ENCODE measurements at regions not wholly inside any gene's neighbourhood (a gene's known extent, or its start where the extent isn't known, plus 50 kb on each side); places are given as distances from the start of the nearest gene placed in this dataset.

GRCh38 chr14:85418721-85419120 is 111.2 kb upstream of the FLRT2 start:
- Histone ChIP-seq H3K4me3 (replicated peaks in 1 of 3) (no peak overlapping the region), H3K9me3 (no peaks in the 10 kb centered on the region), H3K27ac (no peak overlapping the region), H3K36me3 (no peaks in the 10 kb centered on the region), H3K4me1 (no peaks in the 10 kb centered on the region), H3K27me3 (no peaks in the 10 kb centered on the region)
- no peak for DNase-seq
- 91 to 96% methylated on average over 1 of the region's 1 CpG for WGBS, 2 donors
- TF ChIP-seq POLR2A (IDR thresholded peaks at IDR 0.05), result no peak
- no peak for TF ChIP-seq CTCF (IDR thresholded peaks at IDR 0.05)
- intact Hi-C loops (cut with DNase I), result no loop called here

- Histone ChIP-seq H3K9me3 (no peaks in the 10 kb centered on the region), H3K4me3 (replicated peaks in 1 of 3) (no peak overlapping the region), H3K27ac (no peak overlapping the region), H3K4me1 (no peaks in the 10 kb centered on the region), H3K27me3 (no peaks in the 10 kb centered on the region), H3K36me3 (no peaks in the 10 kb centered on the region)
- intact Hi-C loops (cut with DNase I), result no loop called here
- no peak for TF ChIP-seq CTCF (IDR thresholded peaks at IDR 0.05)
- 88 to 97% methylated on average over 1 of the region's 1 CpG for WGBS, 2 donors
- no peak for DNase-seq
These were observed 109.7 kb upstream of the FLRT2 start for GRCh38 chr14:85420278-85420677.

GRCh38 chr14:85420707-85421106 is 109.2 kb upstream of the FLRT2 start:
- DNase-seq, result no peak
- intact Hi-C loops (cut with DNase I), result no loop called here
- Histone ChIP-seq H3K4me3 (replicated peaks in 1 of 3) (no peak overlapping the region), H3K27ac (no peak overlapping the region), H3K4me1 (no peaks in the 10 kb centered on the region), H3K9me3 (no peaks in the 10 kb centered on the region), H3K27me3 (no peaks in the 10 kb centered on the region), H3K36me3 (no peaks in the 10 kb centered on the region)
- 94 to 98% methylated on average over 5 of the region's 5 CpGs for WGBS, 2 donors
- TF ChIP-seq POLR2A (IDR thresholded peaks at IDR 0.05) (no peak), CTCF (IDR thresholded peaks at IDR 0.05) (no peak)

- Histone ChIP-seq H3K9me3 (no peaks in the 10 kb centered on the region), H3K36me3 (no peaks in the 10 kb centered on the region), H3K4me3 (replicated peaks in 1 of 3) (no peak overlapping the region), H3K27me3 (no peaks in the 10 kb centered on the region), H3K4me1 (no peaks in the 10 kb centered on the region), H3K27ac (no peak overlapping the region)
- intact Hi-C loops (cut with DNase I), result no loop called here
- DNase-seq, result no peak
- WGBS, 2 donors, result 97 to 100% methylated on average over 3 of the region's 3 CpGs
- no peak for TF ChIP-seq POLR2A (IDR thresholded peaks at IDR 0.05)
- no peak for TF ChIP-seq CTCF (IDR thresholded peaks at IDR 0.05)
These were observed 108.6 kb upstream of the FLRT2 start for GRCh38 chr14:85421186-85421877.

GRCh38 chr14:85423889-85424288 is 106.1 kb upstream of the FLRT2 start:
- no peak overlapping the region for H3K27ac ChIP-seq
- WGBS, 2 donors, result 98 to 99% methylated on average over 3 of the region's 3 CpGs
- intact Hi-C loops (cut with DNase I), result no loop called here
- no peaks in the 10 kb centered on the region for H3K27me3 ChIP-seq
- H3K4me3 ChIP-seq (replicated peaks in 1 of 3), result no peak overlapping the region
- no peaks in the 10 kb centered on the region for H3K4me1 ChIP-seq
- DNase-seq, result no peak
- no peaks in the 10 kb centered on the region for H3K9me3 ChIP-seq
- H3K36me3 ChIP-seq, result no peaks in the 10 kb centered on the region
- no peak for TF ChIP-seq CTCF (IDR thresholded peaks at IDR 0.05)
- no peak for TF ChIP-seq POLR2A (IDR thresholded peaks at IDR 0.05)
